ENCODE measurements at regions not wholly inside any gene's neighbourhood (a gene's known extent, or its start where the extent isn't known, plus 50 kb on each side); places are given as distances from the start of the nearest gene placed in this dataset.

GRCh38 chr12:93093243-93093642 lies 164.1 kb upstream of the EEA1 start:
- TF ChIP-seq CTCF (IDR thresholded peaks at IDR 0.05; ENCODE audit: low read length) (no peak), EZH2 (IDR thresholded peaks at IDR 0.05; ENCODE audit: borderline replicate concordance, low read length) (no peak)
